ENCODE measurements at regions not wholly inside any gene's neighbourhood (a gene's known extent, or its start where the extent isn't known, plus 50 kb on each side); places are given as distances from the start of the nearest gene placed in this dataset.

GRCh38 chr20:59512651-59513050 lies 91.7 kb upstream of the PHACTR3 start:
- Mint-ChIP-seq H3K27ac (no peak overlapping the region), H3K27me3 (peaks cover 45% of the 10 kb centered on the region), H3K4me1 (no peaks in the 10 kb centered on the region), H3K9me3 (no peaks in the 10 kb centered on the region), H3K4me3 (no peak overlapping the region), H3K36me3 (no peaks in the 10 kb centered on the region)
- DNase-seq: no peak

- Mint-ChIP-seq H3K4me1 (no peaks in the 10 kb centered on the region), H3K9me3 (no peaks in the 10 kb centered on the region), H3K27me3 (peaks cover 63% of the 10 kb centered on the region), H3K27ac (no peak overlapping the region), H3K36me3 (no peaks in the 10 kb centered on the region), H3K4me3 (no peak overlapping the region)
- no peak for DNase-seq
Observed at GRCh38 chr20:59514554-59514953, 89.8 kb upstream of the PHACTR3 start.

- H3K36me3 Mint-ChIP-seq: no peaks in the 10 kb centered on the region
Observed at GRCh38 chr20:59515013-59515905, 89.1 kb upstream of the PHACTR3 start.

GRCh38 chr20:59515906-59516209 lies 88.5 kb upstream of the PHACTR3 start:
- no peaks in the 10 kb centered on the region for H3K4me1 Mint-ChIP-seq
- no peak for DNase-seq
- no peaks in the 10 kb centered on the region for H3K9me3 Mint-ChIP-seq
- peaks cover 74% of the 10 kb centered on the region for H3K27me3 Mint-ChIP-seq
- H3K4me3 Mint-ChIP-seq: no peak overlapping the region
- no peaks in the 10 kb centered on the region for H3K36me3 Mint-ChIP-seq
- H3K27ac Mint-ChIP-seq: no peak overlapping the region

More at GRCh38 chr20:59515013-59515905, 89.1 kb upstream of the PHACTR3 start:
- Mint-ChIP-seq H3K27me3 (peaks cover 68% of the 10 kb centered on the region), H3K9me3 (no peaks in the 10 kb centered on the region), H3K4me3 (no peak overlapping the region), H3K27ac (no peak overlapping the region), H3K4me1 (no peaks in the 10 kb centered on the region)
- DNase-seq: no peak

- Mint-ChIP-seq H3K27ac (no peak overlapping the region), H3K4me3 (no peak overlapping the region), H3K9me3 (no peaks in the 10 kb centered on the region), H3K4me1 (no peaks in the 10 kb centered on the region), H3K27me3 (peaks cover 94% of the 10 kb centered on the region), H3K36me3 (no peaks in the 10 kb centered on the region)
- DNase-seq: peak; percentile 19
Observed at GRCh38 chr20:59518881-59519706, 85.2 kb upstream of the PHACTR3 start.

- peaks cover 93% of the 10 kb centered on the region for H3K27me3 Mint-ChIP-seq
- no peaks in the 10 kb centered on the region for H3K36me3 Mint-ChIP-seq
- no peaks in the 10 kb centered on the region for H3K4me1 Mint-ChIP-seq
- no peak overlapping the region for H3K4me3 Mint-ChIP-seq
- no peaks in the 10 kb centered on the region for H3K9me3 Mint-ChIP-seq
- DNase-seq: no peak
- H3K27ac Mint-ChIP-seq: no peak overlapping the region
Observed at GRCh38 chr20:59519707-59520014, 84.7 kb upstream of the PHACTR3 start.

- H3K36me3 Mint-ChIP-seq: no peaks in the 10 kb centered on the region
- H3K9me3 Mint-ChIP-seq: no peaks in the 10 kb centered on the region
- H3K27ac Mint-ChIP-seq: no peak overlapping the region
- H3K4me1 Mint-ChIP-seq: no peaks in the 10 kb centered on the region
- no peak overlapping the region for H3K4me3 Mint-ChIP-seq
- DNase-seq: no peak
- H3K27me3 Mint-ChIP-seq: peaks cover 93% of the 10 kb centered on the region
Observed at GRCh38 chr20:59520814-59521213, 83.5 kb upstream of the PHACTR3 start.

GRCh38 chr20:59525500-59526241 lies 78.7 kb upstream of the PHACTR3 start:
- H3K4me3 Mint-ChIP-seq: no peak overlapping the region
- no peaks in the 10 kb centered on the region for H3K4me1 Mint-ChIP-seq
- no peaks in the 10 kb centered on the region for H3K36me3 Mint-ChIP-seq
- no peaks in the 10 kb centered on the region for H3K9me3 Mint-ChIP-seq
- H3K27ac Mint-ChIP-seq: no peak overlapping the region
- peak; percentile 37 for DNase-seq
- peaks cover 80% of the 10 kb centered on the region for H3K27me3 Mint-ChIP-seq

- H3K9me3 Mint-ChIP-seq: no peaks in the 10 kb centered on the region
- no peak overlapping the region for H3K4me3 Mint-ChIP-seq
- no peaks in the 10 kb centered on the region for H3K36me3 Mint-ChIP-seq
Observed at GRCh38 chr20:59526242-59527225, 77.8 kb upstream of the PHACTR3 start.

GRCh38 chr20:59530782-59531181 lies 73.6 kb upstream of the PHACTR3 start:
- peaks cover 1% of the 10 kb centered on the region for H3K9me3 Mint-ChIP-seq
- no peaks in the 10 kb centered on the region for H3K36me3 Mint-ChIP-seq
- H3K4me3 Mint-ChIP-seq: no peak overlapping the region
- no peak for DNase-seq
- H3K4me1 Mint-ChIP-seq: no peaks in the 10 kb centered on the region
- no peak overlapping the region for H3K27ac Mint-ChIP-seq
- H3K27me3 Mint-ChIP-seq: peaks cover 34% of the 10 kb centered on the region

More at GRCh38 chr20:59526242-59527225, 77.8 kb upstream of the PHACTR3 start:
- Mint-ChIP-seq H3K27me3 (peaks cover 74% of the 10 kb centered on the region), H3K27ac (no peak overlapping the region), H3K4me1 (no peaks in the 10 kb centered on the region)
- no peak for DNase-seq

- Mint-ChIP-seq H3K36me3 (no peaks in the 10 kb centered on the region), H3K4me1 (no peaks in the 10 kb centered on the region), H3K27me3 (peaks cover 31% of the 10 kb centered on the region), H3K4me3 (no peak overlapping the region), H3K9me3 (peaks cover 15% of the 10 kb centered on the region), H3K27ac (no peak overlapping the region)
- DNase-seq: no peak
Observed at GRCh38 chr20:59537991-59538390, 66.3 kb upstream of the PHACTR3 start.

GRCh38 chr20:59547596-59547995 lies 56.7 kb upstream of the PHACTR3 start:
- DNase-seq: no peak
- no peaks in the 10 kb centered on the region for H3K9me3 Mint-ChIP-seq
- H3K36me3 Mint-ChIP-seq: no peaks in the 10 kb centered on the region
- H3K27me3 Mint-ChIP-seq: peaks cover 37% of the 10 kb centered on the region
- no peak overlapping the region for H3K4me3 Mint-ChIP-seq
- no peaks in the 10 kb centered on the region for H3K4me1 Mint-ChIP-seq
- no peak overlapping the region for H3K27ac Mint-ChIP-seq
